ENCODE measurements at regions not wholly inside any gene's neighbourhood (a gene's known extent, or its start where the extent isn't known, plus 50 kb on each side); places are given as distances from the start of the nearest gene placed in this dataset.

- Histone ChIP-seq H2AK5ac (ENCODE audit: low read length, severe bottlenecking) (no peak overlapping the region), H3K79me1 (replicated peaks; ENCODE audit: low read length, poor library complexity, severe bottlenecking) (no peaks in the 10 kb centered on the region), H3K4me1 (ENCODE audit: control insufficient read depth, insufficient read depth, low read depth, low read length) (no peaks in the 10 kb centered on the region), H3K4me2 (ENCODE audit: low read length, poor library complexity, severe bottlenecking) (no peak overlapping the region), H3K27ac (ENCODE audit: low read length, poor library complexity, severe bottlenecking) (no peak overlapping the region), H3K9ac (ENCODE audit: low read length) (no peak overlapping the region), H2BK12ac (ENCODE audit: low read length in 2 of 2) (no peak overlapping the region), H3K14ac (ENCODE audit: low read length in 2 of 2) (no peak overlapping the region), H2BK5ac (ENCODE audit: low read depth, low read length, poor library complexity, severe bottlenecking) (no peak overlapping the region), H3K23ac (ENCODE audit: low read length in 2 of 2) (no peak overlapping the region), H3K27me3 (ENCODE audit: control insufficient read depth in 1 of 2, insufficient read depth in 1 of 2, low read length in 2 of 2) (no peaks in the 10 kb centered on the region), H2BK15ac (ENCODE audit: low read depth, poor library complexity, severe bottlenecking) (no peak overlapping the region), H3K9me3 (ENCODE audit: control insufficient read depth, low read length) (no peaks in the 10 kb centered on the region), H3K4me3 (ENCODE audit: insufficient read depth in 1 of 2, low read depth in 1 of 2, low read length in 2 of 2) (no peak overlapping the region), H3K36me3 (ENCODE audit: control insufficient read depth in 1 of 2, insufficient read depth in 2 of 2, low read depth in 1 of 2, low read length in 2 of 2) (no peaks in the 10 kb centered on the region), H2AFZ (ENCODE audit: low read depth, low read length) (no peak overlapping the region), H2BK120ac (ENCODE audit: low read depth, low read length) (no peak overlapping the region), H4K91ac (ENCODE audit: low read length) (peak overlapping the region; percentile 15), H4K8ac (ENCODE audit: low read length) (no peak overlapping the region), H3K18ac (ENCODE audit: low read depth in 1 of 2, low read length in 2 of 2) (no peak overlapping the region), H3K4ac (ENCODE audit: low read depth in 1 of 2, low read length in 2 of 2) (no peak overlapping the region)
- WGBS = 97% methylated on average over 3 of the region's 3 CpGs
- no peak for DNase-seq
Measured at GRCh38 chr2:192277494-192278109, 82.9 kb upstream of the TMEFF2 start.

DNA sequence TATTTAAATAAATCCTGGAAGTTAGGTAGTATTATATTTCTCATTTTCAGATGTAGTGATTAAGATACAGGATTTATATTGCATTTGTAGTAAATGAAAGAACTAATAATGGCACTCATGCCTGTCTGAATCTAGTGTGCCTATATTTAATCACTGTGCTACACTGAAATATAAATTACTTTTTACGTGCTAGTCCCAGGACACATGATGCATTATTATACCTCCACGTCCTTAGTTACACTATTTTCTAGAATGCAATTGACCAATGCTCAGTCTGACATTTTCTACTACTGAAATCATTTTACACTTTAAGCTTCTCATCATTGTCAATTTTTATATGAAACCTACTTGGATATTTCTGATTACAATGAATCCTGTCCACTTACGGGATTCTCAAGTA is 80.9 kb upstream of the TMEFF2 start:
- Histone ChIP-seq H3K36me3 (ENCODE audit: control insufficient read depth in 1 of 2, insufficient read depth in 2 of 2, low read depth in 1 of 2, low read length in 2 of 2) (no peaks in the 10 kb centered on the region), H3K27me3 (ENCODE audit: control insufficient read depth in 1 of 2, insufficient read depth in 1 of 2, low read length in 2 of 2) (no peaks in the 10 kb centered on the region), H2BK12ac (ENCODE audit: low read length in 2 of 2) (no peak overlapping the region), H2BK15ac (ENCODE audit: low read depth, poor library complexity, severe bottlenecking) (no peak overlapping the region), H4K8ac (ENCODE audit: low read length) (no peak overlapping the region), H3K4me2 (ENCODE audit: low read length, poor library complexity, severe bottlenecking) (no peak overlapping the region), H3K9me3 (ENCODE audit: control insufficient read depth, low read length) (no peaks in the 10 kb centered on the region), H3K27ac (ENCODE audit: low read length, poor library complexity, severe bottlenecking) (no peak overlapping the region), H3K23ac (ENCODE audit: low read length in 2 of 2) (no peak overlapping the region), H3K18ac (ENCODE audit: low read depth in 1 of 2, low read length in 2 of 2) (no peak overlapping the region), H4K91ac (ENCODE audit: low read length) (no peak overlapping the region), H3K4me1 (ENCODE audit: control insufficient read depth, insufficient read depth, low read depth, low read length) (no peaks in the 10 kb centered on the region), H3K4ac (ENCODE audit: low read depth in 1 of 2, low read length in 2 of 2) (no peak overlapping the region), H2BK120ac (ENCODE audit: low read depth, low read length) (no peak overlapping the region), H2AFZ (ENCODE audit: low read depth, low read length) (no peak overlapping the region), H3K14ac (ENCODE audit: low read length in 2 of 2) (no peak overlapping the region), H3K79me1 (replicated peaks; ENCODE audit: low read length, poor library complexity, severe bottlenecking) (no peaks in the 10 kb centered on the region), H2BK5ac (ENCODE audit: low read depth, low read length, poor library complexity, severe bottlenecking) (no peak overlapping the region), H3K9ac (ENCODE audit: low read length) (no peak overlapping the region), H2AK5ac (ENCODE audit: low read length, severe bottlenecking) (no peak overlapping the region), H3K4me3 (ENCODE audit: insufficient read depth in 1 of 2, low read depth in 1 of 2, low read length in 2 of 2) (no peak overlapping the region)
- 76% methylated on average over 2 of the region's 3 CpGs for WGBS
- no peak for DNase-seq

DNA sequence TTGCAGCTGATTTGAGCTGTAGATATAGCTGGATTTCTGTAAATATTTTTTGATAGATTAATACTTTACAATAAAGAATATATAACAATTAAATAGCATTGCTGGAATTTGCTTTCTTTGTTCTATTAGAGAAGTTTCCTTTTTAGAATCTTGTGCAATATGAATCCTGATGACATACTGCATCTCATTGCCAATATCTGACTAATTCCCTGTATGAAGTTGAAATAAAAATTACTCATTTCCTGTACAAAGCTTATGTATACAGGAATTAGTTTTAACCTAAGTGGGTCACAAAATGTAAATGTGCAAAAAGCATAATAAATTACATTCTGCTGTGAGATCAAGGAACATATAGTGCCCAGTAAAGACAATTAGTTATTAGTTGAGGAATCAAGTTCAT is 72.8 kb upstream of the TMEFF2 start:
- H2BK5ac ChIP-seq (ENCODE audit: low read depth, low read length, poor library complexity, severe bottlenecking) = no peak overlapping the region
- no peaks in the 10 kb centered on the region for H3K4me1 ChIP-seq (ENCODE audit: control insufficient read depth, insufficient read depth, low read depth, low read length)
- H3K18ac ChIP-seq (ENCODE audit: low read depth in 1 of 2, low read length in 2 of 2) = no peak overlapping the region
- H3K9ac ChIP-seq (ENCODE audit: low read length) = peak overlapping the region; percentile 66
- DNase-seq = peak; percentile 56
- no peak overlapping the region for H3K14ac ChIP-seq (ENCODE audit: low read length in 2 of 2)
- no peak overlapping the region for H2AFZ ChIP-seq (ENCODE audit: low read depth, low read length)
- no peak overlapping the region for H4K8ac ChIP-seq (ENCODE audit: low read length)
- H3K4me3 ChIP-seq (ENCODE audit: insufficient read depth in 1 of 2, low read depth in 1 of 2, low read length in 2 of 2) = no peak overlapping the region
- no peaks in the 10 kb centered on the region for H3K79me1 ChIP-seq (replicated peaks; ENCODE audit: low read length, poor library complexity, severe bottlenecking)
- no peak overlapping the region for H3K4me2 ChIP-seq (ENCODE audit: low read length, poor library complexity, severe bottlenecking)
- no peak overlapping the region for H3K4ac ChIP-seq (ENCODE audit: low read depth in 1 of 2, low read length in 2 of 2)
- no peak overlapping the region for H3K27ac ChIP-seq (ENCODE audit: low read length, poor library complexity, severe bottlenecking)
- no peaks in the 10 kb centered on the region for H3K36me3 ChIP-seq (ENCODE audit: control insufficient read depth in 1 of 2, insufficient read depth in 2 of 2, low read depth in 1 of 2, low read length in 2 of 2)
- no peak overlapping the region for H4K91ac ChIP-seq (ENCODE audit: low read length)
- no peak overlapping the region for H2BK12ac ChIP-seq (ENCODE audit: low read length in 2 of 2)
- H2BK120ac ChIP-seq (ENCODE audit: low read depth, low read length) = no peak overlapping the region
- no peaks in the 10 kb centered on the region for H3K9me3 ChIP-seq (ENCODE audit: control insufficient read depth, low read length)
- no peak overlapping the region for H2AK5ac ChIP-seq (ENCODE audit: low read length, severe bottlenecking)
- no peak overlapping the region for H2BK15ac ChIP-seq (ENCODE audit: low read depth, poor library complexity, severe bottlenecking)
- no peak overlapping the region for H3K23ac ChIP-seq (ENCODE audit: low read length in 2 of 2)
- H3K27me3 ChIP-seq (ENCODE audit: control insufficient read depth in 1 of 2, insufficient read depth in 1 of 2, low read length in 2 of 2) = no peaks in the 10 kb centered on the region

- H3K9me3 ChIP-seq (ENCODE audit: control insufficient read depth, low read length) = no peaks in the 10 kb centered on the region
- no peak overlapping the region for H3K18ac ChIP-seq (ENCODE audit: low read depth in 1 of 2, low read length in 2 of 2)
- H2BK12ac ChIP-seq (ENCODE audit: low read length in 2 of 2) = no peak overlapping the region
- no peak overlapping the region for H2BK15ac ChIP-seq (ENCODE audit: low read depth, poor library complexity, severe bottlenecking)
- peak overlapping the region in 1 of 2 experiments; percentile 15 for H3K4me3 ChIP-seq (ENCODE audit: insufficient read depth in 1 of 2, low read depth in 1 of 2, low read length in 2 of 2)
- no peak overlapping the region for H2BK5ac ChIP-seq (ENCODE audit: low read depth, low read length, poor library complexity, severe bottlenecking)
- no peak overlapping the region for H3K4ac ChIP-seq (ENCODE audit: low read depth in 1 of 2, low read length in 2 of 2)
- no peaks in the 10 kb centered on the region for H3K79me1 ChIP-seq (replicated peaks; ENCODE audit: low read length, poor library complexity, severe bottlenecking)
- no peak overlapping the region for H4K8ac ChIP-seq (ENCODE audit: low read length)
- H3K14ac ChIP-seq (ENCODE audit: low read length in 2 of 2) = no peak overlapping the region
- no peak overlapping the region for H2AFZ ChIP-seq (ENCODE audit: low read depth, low read length)
- no peak for DNase-seq
- H3K27ac ChIP-seq (ENCODE audit: low read length, poor library complexity, severe bottlenecking) = no peak overlapping the region
- H3K23ac ChIP-seq (ENCODE audit: low read length in 2 of 2) = no peak overlapping the region
- no peaks in the 10 kb centered on the region for H3K4me1 ChIP-seq (ENCODE audit: control insufficient read depth, insufficient read depth, low read depth, low read length)
- no peak overlapping the region for H2AK5ac ChIP-seq (ENCODE audit: low read length, severe bottlenecking)
- H3K4me2 ChIP-seq (ENCODE audit: low read length, poor library complexity, severe bottlenecking) = no peak overlapping the region
- no peak overlapping the region for H2BK120ac ChIP-seq (ENCODE audit: low read depth, low read length)
- no peaks in the 10 kb centered on the region for H3K36me3 ChIP-seq (ENCODE audit: control insufficient read depth in 1 of 2, insufficient read depth in 2 of 2, low read depth in 1 of 2, low read length in 2 of 2)
- WGBS = 88% methylated on average over 1 of the region's 2 CpGs
- H3K27me3 ChIP-seq (ENCODE audit: control insufficient read depth in 1 of 2, insufficient read depth in 1 of 2, low read length in 2 of 2) = no peaks in the 10 kb centered on the region
- peak overlapping the region; percentile 46 for H3K9ac ChIP-seq (ENCODE audit: low read length)
- no peak overlapping the region for H4K91ac ChIP-seq (ENCODE audit: low read length)
Measured at GRCh38 chr2:192265751-192266150, 71.0 kb upstream of the TMEFF2 start.
